ENCODE measurements at regions not wholly inside any gene's neighbourhood (a gene's known extent, or its start where the extent isn't known, plus 50 kb on each side); places are given as distances from the start of the nearest gene placed in this dataset.

GRCh38 chr1:48048980-48049379 lies 51.8 kb upstream of the TRABD2B start:
- H3K36me3 ChIP-seq (ENCODE audit: control insufficient read depth, insufficient read depth, low read length), result no peaks in the 10 kb centered on the region
- BruUV-seq (replicated peaks), result no TSS peak
- H2BK5ac ChIP-seq (ENCODE audit: low read depth, low read length, poor library complexity, severe bottlenecking), result no peak overlapping the region
- no peak overlapping the region for H2BK120ac ChIP-seq (ENCODE audit: low read depth, low read length)
- dilution Hi-C loops (cut with HindIII; ENCODE audit: low sequenced_read_pairs, unreplicated experiment) (no loop called here), intact Hi-C loops (cut with micrococcal nuclease) (no loop called here), in situ Hi-C loops (cut with MboI; ENCODE audit: low sequenced_read_pairs) (no loop called here)
- H3K27ac ChIP-seq (ENCODE audit: insufficient read depth, low read length), result no peak overlapping the region
- H2AFZ ChIP-seq (replicated peaks; ENCODE audit: low read length, poor library complexity), result no peak overlapping the region
- H2AK5ac ChIP-seq (ENCODE audit: low read depth, low read length), result no peak overlapping the region
- DNase-seq (no peak), ATAC-seq (ENCODE audit: low read depth) (no peak)
- H4K91ac ChIP-seq (ENCODE audit: insufficient read depth, low read depth, low read length), result no peak overlapping the region
- H2BK20ac ChIP-seq (ENCODE audit: low read depth, low read length), result no peak overlapping the region
- no peak overlapping the region for H3K56ac ChIP-seq (ENCODE audit: extremely low read depth, insufficient read depth, low read length)
- CTCF ChIA-PET, result no interaction called here
- H3K4me1 ChIP-seq (ENCODE audit: control insufficient read depth, insufficient read depth, low read length), result no peaks in the 10 kb centered on the region
- H3K9ac ChIP-seq (ENCODE audit: low read depth, low read length), result no peak overlapping the region
- H4K20me1 ChIP-seq (ENCODE audit: insufficient read depth, low read length), result no peaks in the 10 kb centered on the region
- POLR2A ChIA-PET (ENCODE audit: unreplicated experiment), result no interaction called here
- no peak for TF ChIP-seq CEBPB (IDR thresholded peaks at IDR 0.05; ENCODE audit: low read depth, low read length)
- no peak overlapping the region for H2BK15ac ChIP-seq (ENCODE audit: low read depth, low read length)
- H3K79me1 ChIP-seq (ENCODE audit: low read depth in 1 of 2, low read length in 2 of 2), result no peaks in the 10 kb centered on the region
- H4K8ac ChIP-seq (ENCODE audit: low read depth in 2 of 2, low read length in 2 of 2), result no peak overlapping the region
- no peak overlapping the region for H3K23ac ChIP-seq (ENCODE audit: low read depth, low read length)
- no peak overlapping the region for H3K4me2 ChIP-seq (ENCODE audit: low read depth, low read length)
- no peaks in the 10 kb centered on the region for H3K9me1 ChIP-seq (ENCODE audit: insufficient read depth, low read length)
- WGBS, 2 experiments (ENCODE audit: extremely low coverage in 2 of 2, insufficient read length in 1 of 2), result no CpG with 5 or more reads among the region's 7 CpGs
- H3K27me3 ChIP-seq (ENCODE audit: control insufficient read depth, insufficient read depth, low read length), result no peaks in the 10 kb centered on the region; the same call in 1 of the 2 replicates
- H3K14ac ChIP-seq (replicated peaks; ENCODE audit: low read depth, low read length), result no peak overlapping the region
- no peak overlapping the region for H3K4me3 ChIP-seq (ENCODE audit: insufficient read depth, low read depth, low read length)
- no peak overlapping the region for H4K5ac ChIP-seq (ENCODE audit: low read depth, low read length)
- H2AK9ac ChIP-seq (replicated peaks; ENCODE audit: low read depth, low read length, poor library complexity), result no peak overlapping the region
- no peak overlapping the region for H3K18ac ChIP-seq (ENCODE audit: low read depth, low read length)
- no peak overlapping the region for H3K4ac ChIP-seq (ENCODE audit: low read depth, low read length)
- H3K9me3 ChIP-seq (ENCODE audit: control insufficient read depth, insufficient read depth, low read length), result no peaks in the 10 kb centered on the region

Data from IMR-90 (cell line).